ENCODE measurements at regions not wholly inside any gene's neighbourhood (a gene's known extent, or its start where the extent isn't known, plus 50 kb on each side); places are given as distances from the start of the nearest gene placed in this dataset.

GRCh38 chr6:119476554-119476953 lies 127.0 kb upstream of the MAN1A1 start:
- intact Hi-C loops (cut with DNase I), result no loop called here
- H3K4me1 ChIP-seq, result peaks cover 13% of the 10 kb centered on the region
- H3K9me3 ChIP-seq, result no peaks in the 10 kb centered on the region
- no peaks in the 10 kb centered on the region for H3K27me3 ChIP-seq
- no peak overlapping the region for H3K4me3 ChIP-seq
- WGBS, 2 donors, result 88 to 91% methylated on average over 4 of the region's 4 CpGs
- TF ChIP-seq POLR2A (IDR thresholded peaks at IDR 0.05), result no peak
- TF ChIP-seq, protein P1, sequence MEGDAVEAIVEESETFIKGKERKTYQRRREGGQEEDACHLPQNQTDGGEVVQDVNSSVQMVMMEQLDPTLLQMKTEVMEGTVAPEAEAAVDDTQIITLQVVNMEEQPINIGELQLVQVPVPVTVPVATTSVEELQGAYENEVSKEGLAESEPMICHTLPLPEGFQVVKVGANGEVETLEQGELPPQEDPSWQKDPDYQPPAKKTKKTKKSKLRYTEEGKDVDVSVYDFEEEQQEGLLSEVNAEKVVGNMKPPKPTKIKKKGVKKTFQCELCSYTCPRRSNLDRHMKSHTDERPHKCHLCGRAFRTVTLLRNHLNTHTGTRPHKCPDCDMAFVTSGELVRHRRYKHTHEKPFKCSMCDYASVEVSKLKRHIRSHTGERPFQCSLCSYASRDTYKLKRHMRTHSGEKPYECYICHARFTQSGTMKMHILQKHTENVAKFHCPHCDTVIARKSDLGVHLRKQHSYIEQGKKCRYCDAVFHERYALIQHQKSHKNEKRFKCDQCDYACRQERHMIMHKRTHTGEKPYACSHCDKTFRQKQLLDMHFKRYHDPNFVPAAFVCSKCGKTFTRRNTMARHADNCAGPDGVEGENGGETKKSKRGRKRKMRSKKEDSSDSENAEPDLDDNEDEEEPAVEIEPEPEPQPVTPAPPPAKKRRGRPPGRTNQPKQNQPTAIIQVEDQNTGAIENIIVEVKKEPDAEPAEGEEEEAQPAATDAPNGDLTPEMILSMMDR (IDR thresholded peaks at IDR 0.05), result no peak
- DNase-seq (no peak), ATAC-seq (no peak)
- no peak overlapping the region for H3K27ac ChIP-seq
- H3K36me3 ChIP-seq (replicated peaks in 1 of 2; ENCODE audit: insufficient read depth in 1 of 2, low read depth in 2 of 2), result no peaks in the 10 kb centered on the region

- Histone ChIP-seq H3K4me1 (peaks cover 13% of the 10 kb centered on the region), H3K9me3 (no peaks in the 10 kb centered on the region), H3K36me3 (replicated peaks in 1 of 2; ENCODE audit: insufficient read depth in 1 of 2, low read depth in 2 of 2) (no peaks in the 10 kb centered on the region), H3K4me3 (no peak overlapping the region), H3K27me3 (no peaks in the 10 kb centered on the region), H3K27ac (no peak overlapping the region)
- intact Hi-C loops (cut with DNase I), result no loop called here
- TF ChIP-seq, protein P1 (IDR thresholded peaks at IDR 0.05), result no peak
- TF ChIP-seq POLR2A (IDR thresholded peaks at IDR 0.05), result no peak
- no peak for ATAC-seq
- WGBS, 2 donors, result 60 to 74% methylated on average over 2 of the region's 2 CpGs
- no peak for DNase-seq
These were observed 126.5 kb upstream of the MAN1A1 start for GRCh38 chr6:119476024-119476423.

- Histone ChIP-seq H3K9me3 (no peaks in the 10 kb centered on the region), H3K4me1 (no peaks in the 10 kb centered on the region), H3K27ac (no peak overlapping the region), H3K27me3 (no peaks in the 10 kb centered on the region), H3K4me3 (no peak overlapping the region), H3K36me3 (replicated peaks in 1 of 2; ENCODE audit: insufficient read depth in 1 of 2, low read depth in 2 of 2) (no peaks in the 10 kb centered on the region)
- ATAC-seq (no peak), DNase-seq (no peak)
- 30 to 41% methylated on average over 3 of the region's 3 CpGs for WGBS, 2 donors
- intact Hi-C loops (cut with DNase I), result no loop called here
- no peak for TF ChIP-seq POLR2A (IDR thresholded peaks at IDR 0.05)
- TF ChIP-seq, protein P1 (IDR thresholded peaks at IDR 0.05), result no peak
These were observed 121.5 kb upstream of the MAN1A1 start for GRCh38 chr6:119470893-119471542.

DNA sequence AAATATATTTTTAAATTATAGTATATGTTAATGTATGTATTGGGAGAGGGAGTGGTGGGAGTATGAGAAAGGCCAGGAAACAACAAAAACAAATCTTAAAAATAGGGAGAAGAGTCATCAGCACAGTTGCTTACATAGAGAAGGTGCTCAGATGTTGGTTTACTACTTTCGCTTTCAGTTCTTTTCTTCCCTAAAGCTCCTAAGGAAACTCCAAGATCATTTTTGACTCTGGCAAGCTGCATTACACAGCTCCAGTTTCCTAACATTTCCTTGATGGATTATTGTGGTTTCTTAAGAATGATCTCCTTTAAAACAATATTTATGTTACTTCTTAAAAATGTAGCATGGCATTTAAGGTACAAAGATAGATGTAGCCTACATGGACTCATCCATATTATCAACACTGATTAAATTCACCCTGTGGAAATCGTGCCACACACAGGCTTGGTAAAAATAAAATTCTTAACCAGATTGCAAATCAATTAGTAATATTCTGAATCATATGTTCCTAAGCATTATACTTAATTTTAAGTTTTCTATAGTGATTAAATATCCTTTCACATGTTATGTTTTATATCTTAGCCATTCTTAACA lies 118.0 kb upstream of the MAN1A1 start:
- no peak for TF ChIP-seq POLR2A (IDR thresholded peaks at IDR 0.05)
- TF ChIP-seq, protein P1 (IDR thresholded peaks at IDR 0.05), result no peak
- Histone ChIP-seq H3K4me3 (no peak overlapping the region), H3K9me3 (no peaks in the 10 kb centered on the region), H3K27ac (no peak overlapping the region), H3K36me3 (replicated peaks in 1 of 2; ENCODE audit: insufficient read depth in 1 of 2, low read depth in 2 of 2) (no peaks in the 10 kb centered on the region), H3K27me3 (no peaks in the 10 kb centered on the region), H3K4me1 (no peaks in the 10 kb centered on the region)
- WGBS, 2 donors, result 70 to 78% methylated on average over 2 of the region's 2 CpGs
- intact Hi-C loops (cut with DNase I), result no loop called here
- DNase-seq (no peak), ATAC-seq (no peak)

DNA sequence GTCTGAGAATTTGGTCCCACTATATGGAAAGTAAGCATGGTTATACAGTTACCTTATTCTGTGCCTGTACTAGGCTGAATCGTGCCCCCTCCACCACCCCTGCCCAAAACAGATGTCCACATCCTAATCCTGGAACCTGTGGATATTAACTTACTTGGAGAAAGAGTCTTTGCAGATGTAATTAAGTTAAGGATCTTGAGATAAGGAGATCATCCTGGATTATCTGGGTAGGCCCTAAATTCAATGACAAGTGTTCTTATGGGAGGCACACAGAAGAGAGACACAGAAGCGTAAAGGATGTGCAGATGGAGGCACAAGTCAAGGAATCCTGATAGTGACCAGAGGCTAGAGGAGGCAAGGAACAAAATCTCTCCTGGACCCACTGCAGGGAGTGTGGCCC lies 116.7 kb upstream of the MAN1A1 start:
- Histone ChIP-seq H3K4me1 (no peaks in the 10 kb centered on the region), H3K27ac (no peak overlapping the region), H3K9me3 (no peaks in the 10 kb centered on the region), H3K27me3 (no peaks in the 10 kb centered on the region), H3K36me3 (replicated peaks in 1 of 2; ENCODE audit: insufficient read depth in 1 of 2, low read depth in 2 of 2) (no peaks in the 10 kb centered on the region), H3K4me3 (no peak overlapping the region)
- no peak for ATAC-seq
- TF ChIP-seq, protein P1 (IDR thresholded peaks at IDR 0.05), result no peak
- no peak for TF ChIP-seq POLR2A (IDR thresholded peaks at IDR 0.05)
- intact Hi-C loops (cut with DNase I), result no loop called here
- DNase-seq, result no peak
- WGBS, 2 donors, result 93 to 95% methylated on average over 2 of the region's 2 CpGs

Data from body of pancreas (tissue), 4 donors.